NCI-H2196 (cell line): ENCODE measurements at regions not wholly inside any gene's neighbourhood (a gene's known extent, or its start where the extent isn't known, plus 50 kb on each side); places are given as distances from the start of the nearest gene placed in this dataset.
"Not testable (repeated sequence)": the region's sequence is repeated elsewhere in the genome, so short reads cannot be mapped to it uniquely, and the experiment has no call there.

Experiments
- DNase-seq: peaks from one replicate; lab custom pipeline; 2025; ENCODE audit not compliant: unreplicated experiment; lab: John Stamatoyannopoulos, UW

DNA sequence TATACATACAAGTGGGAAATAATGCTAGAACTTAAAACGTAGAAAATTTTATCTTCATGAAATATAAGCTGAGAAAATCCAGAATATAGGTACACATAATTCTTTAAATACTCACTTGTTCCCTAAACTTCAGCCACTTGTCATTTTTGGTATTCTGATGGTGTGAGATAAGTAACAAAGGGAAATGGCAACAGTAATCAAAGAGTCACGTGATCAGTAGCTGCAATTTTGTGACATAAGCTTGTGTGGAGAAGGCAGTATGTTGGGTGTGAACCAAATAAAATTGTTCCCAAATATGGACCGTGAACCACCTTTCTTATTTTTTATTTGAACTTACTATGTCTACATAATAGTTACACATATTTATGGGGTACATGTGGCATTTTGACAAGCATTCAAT lies 650.3 kb upstream of the ADARB2 start:
- DNase-seq, result no peak

DNA sequence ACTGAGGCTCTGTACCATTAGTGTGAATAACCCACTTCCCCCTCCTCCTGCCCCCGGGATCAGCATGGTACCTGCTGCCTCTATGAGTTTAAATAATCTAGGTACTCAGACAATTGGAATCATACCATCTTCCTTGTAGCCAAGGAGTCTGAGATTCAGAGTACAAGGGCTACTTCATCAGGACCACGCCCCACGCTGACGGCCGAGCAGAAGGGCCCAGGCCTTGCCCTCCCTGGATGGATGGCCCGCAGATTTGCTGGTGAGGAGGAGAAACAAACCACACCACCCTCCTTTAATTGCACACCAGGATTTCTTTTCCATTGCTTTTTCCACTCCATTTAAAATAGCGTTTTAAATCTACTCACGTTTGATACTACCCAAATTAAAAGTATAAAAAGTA lies 649.9 kb upstream of the ADARB2 start:
- DNase-seq, result no peak

DNA sequence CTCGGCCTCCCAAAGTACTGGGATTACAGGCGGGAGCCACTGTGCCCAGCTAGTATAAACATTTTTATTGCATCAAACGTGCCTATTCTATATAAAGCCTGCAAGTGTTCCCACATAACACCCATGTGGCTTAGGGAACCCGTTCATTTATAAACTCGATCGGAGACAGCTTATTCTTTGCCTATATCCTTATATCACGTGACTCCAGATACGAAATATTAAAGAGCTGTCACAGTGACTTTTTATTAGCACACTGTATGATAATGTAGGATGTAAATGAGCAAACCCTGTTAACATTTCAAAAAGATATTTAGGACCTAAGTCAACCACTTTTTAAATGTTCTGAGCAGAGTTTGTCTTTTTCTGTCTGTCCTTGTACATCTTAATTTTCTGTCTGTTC lies 642.9 kb upstream of the ADARB2 start:
- no peak for DNase-seq

DNA sequence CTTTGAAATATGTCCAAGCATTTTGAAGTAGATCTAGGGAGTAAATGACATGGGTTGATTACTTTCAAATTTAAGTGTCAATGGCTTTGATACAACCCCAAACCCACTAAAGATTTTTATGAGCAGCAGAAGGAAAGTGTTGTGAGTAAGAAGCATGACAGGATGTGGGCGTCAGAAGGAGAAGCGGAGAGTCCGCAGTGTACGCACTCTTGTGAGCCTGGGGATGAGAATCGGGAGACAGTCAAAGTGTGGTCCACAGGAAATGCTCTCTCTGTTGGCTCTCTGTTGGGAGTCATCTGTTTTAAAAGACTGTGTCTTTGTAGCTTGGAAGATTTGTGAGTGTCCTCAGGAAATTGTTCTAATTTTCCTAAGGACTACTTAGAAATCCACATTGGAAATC lies 629.8 kb upstream of the ADARB2 start:
- no peak for DNase-seq

DNA sequence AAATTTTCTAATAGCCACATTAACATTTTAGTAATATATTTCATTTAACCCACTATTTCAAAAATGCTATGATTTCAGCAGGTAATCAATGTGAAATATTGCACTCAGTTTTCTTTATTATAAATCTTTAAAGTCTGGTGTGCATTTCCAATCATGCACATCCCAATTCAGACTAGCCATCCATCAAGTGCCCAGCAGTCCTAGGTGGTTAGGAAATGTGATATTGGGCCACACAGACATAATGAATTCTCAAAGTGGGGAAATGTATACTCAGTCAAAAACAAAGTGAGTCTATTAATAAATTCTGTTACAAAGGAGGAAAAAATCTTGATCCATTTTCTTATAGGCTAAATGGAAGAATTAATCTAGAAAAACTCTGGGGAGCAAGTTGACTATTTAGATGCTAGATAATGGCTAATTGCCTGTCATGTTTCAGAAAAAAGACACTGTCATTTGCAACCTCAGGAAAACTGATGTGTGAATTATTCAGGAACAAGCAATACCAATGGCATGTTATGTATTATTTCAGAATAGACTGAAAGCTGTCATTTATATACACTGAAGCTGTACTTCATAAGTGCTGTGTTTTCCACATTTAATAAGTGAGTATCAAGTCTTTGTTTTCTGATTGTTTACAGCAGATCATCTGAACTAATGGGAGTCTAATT lies 629.1 kb upstream of the ADARB2 start:
- no peak for DNase-seq

DNA sequence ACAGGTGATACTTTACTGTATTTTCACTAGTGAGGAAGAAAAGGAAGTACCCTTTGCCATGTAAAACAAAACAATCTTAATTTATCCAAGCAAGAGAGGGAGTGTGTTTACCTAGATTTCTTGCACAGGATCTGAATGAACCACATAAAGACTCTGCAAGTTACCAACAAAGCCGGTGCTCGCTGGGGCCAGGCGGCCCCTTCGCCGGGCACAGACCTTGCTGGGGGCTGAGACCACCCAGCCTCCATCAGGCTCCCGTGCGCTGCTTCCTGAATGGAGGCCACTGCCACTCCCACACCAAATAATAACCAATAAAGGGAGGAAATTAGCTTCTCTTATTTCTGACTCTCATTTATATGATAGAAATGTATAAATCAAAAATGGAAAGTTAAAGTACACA lies 625.0 kb upstream of the ADARB2 start:
- no peak for DNase-seq

DNA sequence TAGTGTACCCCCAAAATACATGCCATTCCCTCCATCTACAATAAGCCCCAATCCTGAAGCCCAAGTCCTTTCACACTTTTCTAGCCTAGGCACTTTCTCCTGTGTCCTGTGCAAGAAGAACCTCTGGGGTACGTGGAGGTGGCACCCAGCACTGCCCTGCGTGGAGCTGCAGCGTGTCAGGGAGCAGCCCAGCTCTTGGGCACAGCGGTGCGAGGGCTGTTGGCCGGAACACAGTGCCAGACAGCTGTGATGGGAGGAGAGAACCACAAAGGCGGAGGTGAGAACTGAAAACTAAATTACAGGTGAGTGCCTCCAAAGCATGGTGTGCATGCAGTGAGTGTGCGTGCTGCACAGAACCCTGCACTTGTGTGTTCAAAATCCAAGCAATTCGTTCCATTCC lies 621.3 kb upstream of the ADARB2 start:
- DNase-seq, result no peak

DNA sequence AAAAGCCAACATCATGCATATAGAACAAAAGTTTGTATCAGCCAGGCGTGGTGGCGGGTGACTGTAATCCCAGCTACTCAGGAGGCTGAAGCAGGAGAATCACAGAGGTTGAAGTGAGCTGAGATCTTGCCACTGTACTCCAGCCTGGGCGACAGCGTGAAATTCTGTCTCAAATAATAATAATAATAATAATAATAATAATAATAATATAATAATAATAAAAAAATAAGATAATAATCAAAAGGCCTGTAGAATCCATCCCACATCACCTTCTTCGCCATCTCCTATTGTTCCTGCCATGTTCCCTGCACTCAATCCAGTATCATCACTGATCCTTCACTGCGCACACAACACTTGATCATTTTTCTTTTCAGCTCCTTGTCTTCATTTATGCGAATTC lies 619.3 kb upstream of the ADARB2 start:
- no peak for DNase-seq

DNA sequence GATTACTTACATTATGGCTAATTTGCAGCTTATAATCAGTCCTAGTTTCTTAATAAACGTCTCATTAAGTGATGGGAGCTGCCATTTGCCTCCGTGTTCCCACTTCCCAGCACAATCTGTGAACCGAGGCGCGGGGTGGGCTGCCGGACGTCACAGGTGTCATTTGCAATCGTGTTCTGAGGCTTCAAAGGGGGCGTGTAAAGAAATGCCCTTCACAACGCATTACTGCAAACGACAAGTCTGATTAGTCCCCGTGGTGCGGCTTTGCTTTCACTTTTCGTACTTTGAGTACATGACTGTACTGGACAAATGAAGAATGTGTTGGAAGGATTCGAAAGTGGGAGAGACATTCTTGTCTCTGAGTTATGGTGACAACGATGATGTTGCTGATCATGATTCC lies 614.2 kb upstream of the ADARB2 start:
- DNase-seq, result no peak

DNA sequence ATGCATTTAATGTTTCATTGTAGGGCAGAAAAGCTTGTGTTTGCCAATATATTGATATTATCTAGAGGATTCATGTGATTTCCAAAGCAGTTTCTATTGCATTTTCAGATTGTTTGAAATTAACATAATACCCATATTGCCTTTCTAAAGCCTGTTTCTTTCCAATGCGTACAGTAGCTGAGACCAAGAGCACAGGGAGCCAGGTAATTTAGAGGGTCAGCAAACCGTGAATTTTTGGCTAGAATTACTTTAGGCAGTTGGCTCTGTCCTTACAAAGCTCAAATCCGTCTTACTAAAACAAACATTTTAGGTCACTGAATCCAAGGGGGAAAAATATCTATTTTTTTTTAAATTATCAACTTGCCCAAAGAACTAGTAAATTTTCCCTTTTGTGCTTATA lies 604.9 kb upstream of the ADARB2 start:
- no peak for DNase-seq

DNA sequence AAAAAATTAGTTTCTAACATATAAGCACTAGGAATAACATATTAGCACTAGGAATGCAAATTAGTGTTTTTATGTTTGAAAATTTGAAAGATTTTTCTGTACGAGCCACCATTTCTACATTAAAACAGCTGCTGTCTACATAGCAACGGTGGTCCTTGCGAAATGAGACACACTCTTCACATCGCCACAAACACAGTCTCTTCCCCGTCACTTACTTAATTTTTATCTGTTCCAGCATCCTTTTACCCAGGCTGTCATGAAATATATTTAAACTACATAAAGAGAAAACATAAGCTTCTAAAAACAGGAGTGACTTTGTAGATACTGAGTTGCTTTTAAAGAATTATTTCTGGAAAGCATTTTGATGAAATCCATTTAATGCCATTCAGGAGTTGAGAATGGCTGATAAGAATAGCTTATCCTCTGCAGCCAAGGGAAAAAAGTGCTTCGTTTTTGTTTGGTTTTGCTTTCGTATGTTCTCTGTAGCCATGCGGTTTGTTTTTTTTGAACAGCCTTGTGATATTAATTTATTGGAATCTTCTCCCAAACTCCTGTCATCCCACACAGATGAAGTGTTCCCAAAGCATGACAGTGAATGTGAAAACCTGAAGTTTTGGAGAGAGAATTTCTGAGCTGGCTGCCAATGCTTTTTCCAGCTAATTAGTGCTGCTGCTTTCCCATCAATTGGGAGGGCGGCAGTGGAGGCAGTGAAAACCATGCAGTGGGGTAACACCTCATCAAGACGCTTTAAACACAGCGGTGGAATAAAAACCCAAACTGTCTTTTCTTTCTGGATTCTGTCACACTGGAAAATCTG lies 603.7 kb upstream of the ADARB2 start:
- DNase-seq, result no peak

DNA sequence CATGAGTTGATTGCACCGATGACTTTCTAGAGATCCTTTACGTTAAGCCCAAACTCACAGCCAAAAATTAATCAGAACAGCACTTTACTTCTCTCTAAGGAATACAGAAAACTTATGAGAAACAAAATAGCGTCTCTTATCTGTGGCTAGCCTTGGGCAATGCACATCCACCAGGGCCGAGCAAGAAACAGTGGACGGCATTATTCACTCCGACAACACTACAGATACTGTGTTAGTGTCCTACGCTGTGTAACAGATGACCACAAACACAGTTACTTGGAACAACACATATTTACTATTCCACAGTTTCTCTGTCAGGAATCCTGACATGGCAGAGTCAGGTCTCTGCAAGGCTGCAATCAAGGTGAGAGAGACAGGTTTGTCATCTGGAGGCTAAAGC lies 598.3 kb upstream of the ADARB2 start:
- no peak for DNase-seq

DNA sequence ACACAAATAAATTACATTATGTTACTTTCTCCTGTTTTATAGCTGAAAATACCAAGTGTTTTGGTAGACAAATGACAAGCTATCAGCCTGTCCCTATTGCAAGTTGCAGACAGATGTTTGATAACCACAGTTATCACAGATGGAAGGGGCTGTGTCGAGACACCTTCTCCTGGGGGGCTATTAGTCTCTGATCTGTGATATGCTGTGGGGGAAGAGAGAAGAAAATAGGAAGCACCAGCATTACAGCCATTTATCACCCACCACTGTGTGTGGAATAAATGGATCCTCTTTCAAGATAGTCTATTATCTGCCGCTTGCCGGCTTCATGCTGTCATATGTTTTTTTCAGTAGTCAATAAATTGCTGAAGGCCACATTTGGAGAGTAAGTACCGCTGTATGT lies 597.2 kb upstream of the ADARB2 start:
- DNase-seq, result no peak

DNA sequence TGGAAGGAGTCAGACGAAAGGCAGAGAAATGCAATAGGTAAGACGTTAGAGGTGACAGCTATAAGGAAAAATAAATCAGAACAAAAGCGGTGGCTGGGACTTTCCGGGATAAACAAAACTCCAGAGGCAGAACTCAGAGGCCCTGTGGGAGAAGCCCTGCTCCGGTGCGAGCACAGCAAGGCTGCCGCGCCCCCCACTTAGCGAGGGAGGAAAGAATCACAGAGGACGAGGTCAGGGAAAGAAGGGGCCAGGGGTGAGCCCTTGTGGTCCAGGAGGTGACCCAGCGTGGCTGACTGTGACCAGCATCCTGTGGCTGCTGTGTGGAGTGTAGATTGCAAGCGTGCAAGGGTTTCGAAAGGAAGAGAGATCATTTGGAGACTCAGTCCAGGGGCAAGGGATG lies 591.8 kb upstream of the ADARB2 start:
- no peak for DNase-seq

DNA sequence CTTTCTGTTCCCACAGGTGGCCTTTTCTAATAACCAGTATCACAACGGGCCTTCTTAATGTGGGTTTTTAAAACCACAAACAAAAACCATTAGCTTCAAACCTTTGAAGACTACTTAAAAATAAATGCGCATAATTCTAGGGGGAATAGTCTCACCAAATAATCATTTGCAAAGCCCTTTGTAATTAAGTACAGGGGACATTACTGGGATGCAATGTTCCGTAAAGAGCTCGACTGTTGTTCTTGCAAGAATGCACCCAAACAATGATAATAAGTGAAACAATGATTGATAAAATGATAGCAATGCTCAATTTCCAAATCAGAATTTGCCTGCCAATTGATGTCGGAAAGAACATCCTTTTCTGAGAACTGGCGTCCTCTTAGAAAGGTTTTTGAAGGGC lies 589.1 kb upstream of the ADARB2 start:
- no peak for DNase-seq

DNA sequence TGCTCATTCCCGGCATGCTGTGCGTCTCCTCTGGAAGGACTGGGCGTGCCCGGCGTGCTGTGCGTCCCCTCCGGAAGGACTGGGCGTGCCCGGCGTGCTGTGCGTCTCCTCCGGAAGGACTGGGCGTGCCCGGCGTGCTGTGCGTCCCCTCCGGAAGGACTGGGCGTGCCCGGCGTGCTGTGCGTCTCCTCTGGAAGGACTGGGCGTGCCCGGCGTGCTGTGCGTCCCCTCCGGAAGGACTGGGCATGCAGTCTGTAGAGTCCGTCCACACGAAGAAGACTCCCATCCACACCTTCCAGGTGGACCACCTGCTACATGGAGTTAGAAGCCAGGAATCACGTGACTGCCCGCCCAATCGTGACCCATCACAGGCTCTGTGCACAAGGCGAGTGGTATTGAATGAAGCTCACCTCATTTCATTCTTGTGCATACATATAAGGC lies 577.7 kb upstream of the ADARB2 start:
- DNase-seq, result not testable (repeated sequence)

DNA sequence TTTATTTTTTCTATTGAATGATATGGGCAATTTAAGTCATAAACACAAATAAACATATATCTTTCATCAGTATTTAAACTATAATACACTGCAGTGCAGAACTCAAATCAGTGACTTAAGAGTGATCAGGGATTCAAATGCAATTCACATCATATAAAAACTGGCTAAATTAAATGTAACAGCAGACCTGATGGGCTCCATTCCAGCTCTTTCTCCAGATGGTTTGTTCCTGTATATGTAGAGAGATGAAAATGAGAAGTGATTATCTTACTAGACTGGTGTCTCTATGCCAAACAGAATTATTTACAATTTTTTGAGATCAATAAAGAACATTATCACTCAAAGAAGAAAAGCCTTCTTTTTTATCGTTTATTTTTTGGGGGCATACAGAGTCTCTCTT lies 568.8 kb upstream of the ADARB2 start:
- no peak for DNase-seq

DNA sequence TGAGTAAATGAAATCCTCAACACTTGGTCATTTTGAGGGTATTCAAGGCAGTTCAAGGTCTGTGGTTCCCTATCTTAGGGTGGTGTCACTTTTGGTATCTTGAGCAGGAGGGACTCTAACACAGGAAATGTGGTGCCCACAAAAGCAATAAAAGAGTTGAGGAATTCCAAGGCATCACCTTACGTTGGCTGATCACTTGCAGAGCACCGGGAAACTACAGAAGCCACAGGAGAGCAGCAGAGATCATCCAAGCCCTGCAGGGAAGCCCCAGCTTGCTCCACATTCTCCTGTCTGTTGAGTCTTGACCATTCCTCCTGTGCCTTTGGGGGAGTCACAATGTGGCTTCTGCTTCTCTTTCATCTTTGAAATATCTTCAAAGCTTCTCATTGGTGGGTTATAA lies 565.8 kb upstream of the ADARB2 start:
- DNase-seq, result no peak

DNA sequence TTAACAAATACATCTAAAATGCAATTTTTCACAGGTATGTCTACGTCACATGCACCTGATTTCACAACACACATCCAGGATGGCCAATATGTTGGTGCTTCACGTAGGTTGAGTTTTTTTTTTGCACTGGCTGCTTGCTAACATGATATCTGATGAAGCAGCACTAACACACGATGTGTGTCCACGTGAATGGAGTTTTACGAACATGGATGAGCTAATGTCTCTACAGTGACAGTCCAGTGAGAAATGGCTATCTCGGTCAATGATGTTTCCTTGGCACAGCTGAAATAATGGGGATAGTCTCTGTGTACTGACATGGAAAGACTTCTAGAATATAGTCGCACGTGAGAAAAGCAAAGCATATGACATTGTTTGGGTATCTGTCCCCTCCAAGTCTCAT lies 563.9 kb upstream of the ADARB2 start:
- DNase-seq, result no peak

DNA sequence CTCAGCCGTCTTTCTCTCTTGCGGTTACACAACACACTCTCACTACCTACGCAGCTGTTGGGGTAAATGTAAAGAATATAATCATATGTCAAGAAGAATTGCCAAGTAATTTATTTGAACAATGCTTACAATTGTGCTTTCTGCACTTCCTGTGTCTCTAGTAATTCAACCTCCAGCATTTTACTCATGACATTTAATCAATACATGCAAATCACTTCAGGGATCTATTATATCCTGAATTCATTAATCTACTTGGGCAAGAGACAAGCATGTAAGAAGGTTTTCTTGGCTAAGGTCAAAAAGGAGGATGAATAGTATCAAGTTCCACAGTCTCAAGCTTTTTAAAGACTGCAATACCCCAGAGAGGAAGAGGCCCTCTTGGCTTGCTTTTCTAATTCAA lies 562.9 kb upstream of the ADARB2 start:
- DNase-seq, result no peak

DNA sequence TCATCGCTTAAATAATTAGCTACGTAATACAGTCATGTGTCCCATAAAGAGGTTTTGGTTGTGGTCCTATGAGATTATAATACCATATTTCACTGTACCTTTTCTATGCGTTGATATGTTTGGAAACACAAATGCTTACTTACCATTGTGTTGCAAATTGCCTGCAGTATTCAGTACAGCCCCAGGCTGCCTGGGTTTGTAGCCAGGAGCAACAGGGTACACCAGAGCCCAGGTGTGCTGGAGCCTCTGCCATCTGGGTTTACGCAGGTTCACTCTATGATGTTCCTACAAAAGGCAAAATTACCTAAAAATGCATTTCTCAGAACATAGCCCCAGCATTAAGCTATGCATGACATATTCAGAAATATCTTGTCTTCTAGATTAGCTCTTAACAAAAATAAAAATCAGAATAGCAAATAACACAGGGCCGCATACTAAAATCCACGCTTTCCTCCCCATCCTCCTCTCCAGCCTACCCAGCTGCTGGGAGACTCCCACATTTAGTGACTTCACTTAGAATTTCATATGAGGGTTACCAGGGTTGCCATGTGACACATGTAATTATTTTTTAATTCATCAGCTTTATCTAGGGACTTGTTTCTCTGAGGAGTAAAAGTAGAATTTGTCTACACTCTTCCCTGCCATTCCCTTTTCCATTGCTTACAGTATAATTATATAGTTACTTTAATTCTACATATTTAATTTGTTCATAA lies 559.0 kb upstream of the ADARB2 start:
- DNase-seq, result no peak

DNA sequence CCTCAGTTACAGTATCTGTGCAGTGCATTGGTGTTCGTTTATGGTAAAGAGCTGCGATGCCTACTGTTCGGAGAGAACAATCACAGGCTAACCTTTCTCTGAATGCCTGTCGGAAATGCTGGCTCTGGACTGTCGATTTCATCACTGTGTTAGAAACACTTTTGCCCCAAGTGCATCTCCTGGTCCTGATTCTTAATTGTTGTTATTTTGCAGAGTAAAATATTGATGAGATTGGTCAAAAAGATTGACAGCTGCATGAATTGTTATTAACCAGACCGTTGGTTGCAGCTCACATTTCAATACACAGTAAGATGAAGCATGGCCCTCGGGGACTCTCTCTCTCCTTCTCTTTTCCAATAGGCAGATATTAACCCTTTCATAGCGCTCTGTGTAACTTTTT lies 557.4 kb upstream of the ADARB2 start:
- no peak for DNase-seq
